H1 (cell line): ENCODE measurements at regions not wholly inside any gene's neighbourhood (a gene's known extent, or its start where the extent isn't known, plus 50 kb on each side); places are given as distances from the start of the nearest gene placed in this dataset.

ENCODE experiments used
- CTCF ChIA-PET: fragments of 300-600 bp; sonication (Branson Sonifier 250); formaldehyde crosslinking; loops from one replicate; lab custom pipeline; 2021; ENCODE audit not compliant: partially characterized antibody; lab: Charles Lee
- POLR2A ChIA-PET: fragments of 300-600 bp; sonication (Branson Sonifier 250); formaldehyde crosslinking; loops from one replicate; lab custom pipeline; 2021; ENCODE audit warnings: inconsistent platforms; ENCODE audit not compliant: partially characterized antibody; lab: Charles Lee
- DNase-seq, 2 experiments: peaks; one replicate each; pipeline versions ENCODE4 v3.0.0 to v3.0.0-alpha.2; 2010 to 2022; ENCODE audit warnings: low spot score in 2 of 2, low read depth in 1 of 2, mixed read lengths in 1 of 2
- FAIRE-seq: peaks from 2 replicates; lab custom pipeline; 2011; peaks lifted over from hg19 to GRCh38; lab: Jason Lieb, UNC
- H2AFZ ChIP-seq: 2 replicates; pipeline ENCODE4 v1.8.1; 2012; ENCODE audit warnings: low read length, inconsistent platforms
- H2AK5ac ChIP-seq: 2 replicates; pipeline ENCODE4 v1.6.1; 2013; ENCODE audit warnings: low read depth, low read length
- H2BK120ac ChIP-seq: replicated peaks from 2 replicates; pipeline ENCODE3; 2013; ENCODE audit warnings: low read depth, low read length, inconsistent platforms
- H2BK12ac ChIP-seq: 2 replicates; pipeline ENCODE4 v1.6.1; 2013; ENCODE audit warnings: low read depth, low read length
- H2BK15ac ChIP-seq: 2 replicates; pipeline ENCODE4 v1.6.1; 2013; ENCODE audit warnings: low read length
- H2BK20ac ChIP-seq: 2 replicates; pipeline ENCODE4 v1.6.1; 2013; ENCODE audit warnings: low read length
- H2BK5ac ChIP-seq: 2 replicates; pipeline ENCODE4 v1.6.1; 2013; ENCODE audit warnings: low read depth, low read length
- H3K14ac ChIP-seq: 2 replicates; pipeline ENCODE4 v1.6.1; 2013; ENCODE audit warnings: inconsistent platforms; ENCODE audit not compliant: insufficient read length
- H3K18ac ChIP-seq: 2 replicates; pipeline ENCODE4 v1.6.1; 2013; ENCODE audit warnings: low read length; ENCODE audit errors: extremely low read depth
- H3K23ac ChIP-seq: 2 replicates; pipeline ENCODE4 v1.6.1; 2013; ENCODE audit warnings: inconsistent platforms; ENCODE audit not compliant: insufficient read length
- H3K23me2 ChIP-seq: 2 replicates; pipeline ENCODE4 v1.6.1; 2013; ENCODE audit warnings: low read depth, low read length
- H3K27ac ChIP-seq: 2 replicates; pipeline ENCODE4 v1.6.1; 2011; ENCODE audit warnings: low read depth, low read length, inconsistent platforms
- H3K27me3 ChIP-seq, 4 experiments: replicated peaks in 1 of 4; 1 replicate in 1 of 4; 2 replicates in 3 of 4; pipeline versions ENCODE4 v1.6.1 to v1.8.1; 2011 to 2013; ENCODE audit warnings: low read length in 3 of 4, mild to moderate bottlenecking in 3 of 4, inconsistent platforms in 2 of 4, mixed read lengths in 2 of 4, moderate library complexity in 1 of 4; ENCODE audit not compliant: control insufficient read depth in 3 of 4, insufficient read depth in 3 of 4; ENCODE audit errors: extremely low read depth in 1 of 4
- H3K36me3 ChIP-seq, 4 experiments: 2 replicates each; pipeline versions ENCODE4 v1.6.1 to v1.8.1; 2011 to 2013; ENCODE audit warnings: mild to moderate bottlenecking in 4 of 4, low read length in 3 of 4, moderate library complexity in 2 of 4, control low read depth in 1 of 4, inconsistent platforms in 1 of 4; ENCODE audit not compliant: insufficient read depth in 4 of 4, control insufficient read depth in 2 of 4
- H3K4ac ChIP-seq: replicated peaks from 2 replicates; pipeline ENCODE3; 2013; ENCODE audit warnings: low read length, low read depth, mixed read lengths, inconsistent platforms; ENCODE audit not compliant: insufficient read length
- H3K4me1 ChIP-seq, 4 experiments: replicated peaks in 1 of 4; 1 replicate in 1 of 4; 2 replicates in 3 of 4; pipeline versions ENCODE4 v1.6.1 to v1.8.1; 2011 to 2013; ENCODE audit warnings: low read length in 3 of 4, inconsistent platforms in 2 of 4, mixed read lengths in 1 of 4; ENCODE audit not compliant: insufficient read depth in 4 of 4, control insufficient read depth in 3 of 4
- H3K4me2 ChIP-seq, 2 experiments: 2 replicates each; pipeline versions ENCODE4 v1.6.1 to v1.8.1; 2011 to 2013; ENCODE audit warnings: low read depth in 2 of 2, low read length in 2 of 2, control low read depth in 1 of 2, inconsistent platforms in 1 of 2, mild to moderate bottlenecking in 1 of 2; ENCODE audit not compliant: insufficient read depth in 1 of 2
- H3K4me3 ChIP-seq, 4 experiments: fragments of 200-600, 300-600 bp in 1 of 4; sonication (generic), shearing (Covaris generic), sonication (Bioruptor Twin) in 1 of 4; 2 replicates each; pipeline versions ENCODE4 v1.5.1 to v1.8.1; 2011 to 2016; ENCODE audit warnings: low read length in 4 of 4, low read depth in 3 of 4, control low read depth in 2 of 4, inconsistent platforms in 2 of 4, mild to moderate bottlenecking in 2 of 4, mixed read lengths in 1 of 4, moderate library complexity in 1 of 4; ENCODE audit not compliant: insufficient read depth in 2 of 4; ENCODE audit errors: extremely low read depth in 1 of 4
- H3K56ac ChIP-seq: replicated peaks from 2 replicates; pipeline ENCODE3; 2013; ENCODE audit warnings: low read depth, mild to moderate bottlenecking, mixed read lengths, low read length, inconsistent platforms; ENCODE audit not compliant: insufficient read length
- H3K79me1 ChIP-seq: 2 replicates; pipeline ENCODE4 v1.6.1; 2013; ENCODE audit warnings: low read depth, low read length, control low read depth
- H3K79me2 ChIP-seq, 2 experiments: 2 replicates each; pipeline versions ENCODE4 v1.6.1 to v1.8.1; 2012 to 2013; ENCODE audit warnings: low read length in 2 of 2, mild to moderate bottlenecking in 2 of 2, inconsistent platforms in 1 of 2; ENCODE audit not compliant: insufficient read depth in 2 of 2, control insufficient read depth in 1 of 2
- H3K9ac ChIP-seq, 4 experiments: replicated peaks in 1 of 4; 1 replicate in 1 of 4; 2 replicates in 3 of 4; pipeline versions ENCODE4 v1.6.1 to v1.8.1; 2011 to 2013; ENCODE audit warnings: low read depth in 3 of 4, low read length in 3 of 4, control low read depth in 2 of 4, mild to moderate bottlenecking in 2 of 4, moderate library complexity in 2 of 4, inconsistent platforms in 1 of 4; ENCODE audit errors: extremely low read depth in 1 of 4
- H3K9me3 ChIP-seq, 2 experiments: 2 replicates each; pipeline versions ENCODE4 v1.6.1 to v1.8.1; 2012 to 2013; ENCODE audit warnings: mild to moderate bottlenecking in 2 of 2, moderate library complexity in 2 of 2, control low read depth in 1 of 2, inconsistent platforms in 1 of 2, low read depth in 1 of 2, low read length in 1 of 2, mixed read lengths in 1 of 2; ENCODE audit not compliant: insufficient read depth in 2 of 2
- H4K20me1 ChIP-seq, 2 experiments: replicated peaks in 1 of 2; 2 replicates each; pipeline versions ENCODE3 to v1.8.1; 2011 to 2013; ENCODE audit warnings: inconsistent platforms in 2 of 2, low read length in 2 of 2, mild to moderate bottlenecking in 1 of 2; ENCODE audit not compliant: insufficient read depth in 2 of 2, control insufficient read depth in 1 of 2
- H4K5ac ChIP-seq: 2 replicates; pipeline ENCODE4 v1.6.1; 2013; ENCODE audit warnings: low read length, low read depth, mixed read lengths, inconsistent platforms; ENCODE audit not compliant: insufficient read length
- H4K8ac ChIP-seq: 2 replicates; pipeline ENCODE4 v1.8.0; 2013; ENCODE audit warnings: mild to moderate bottlenecking, moderate library complexity, low read length, inconsistent platforms; ENCODE audit not compliant: insufficient read depth; ENCODE audit errors: extremely low read depth
- H4K91ac ChIP-seq: replicated peaks from 2 replicates; pipeline ENCODE3; 2013; ENCODE audit warnings: low read length, mixed read lengths, inconsistent platforms; ENCODE audit not compliant: insufficient read length
- BRCA1 ChIP-seq: IDR thresholded peaks from 2 replicates; pipeline ENCODE4 v1.6.1; 2012; ENCODE audit warnings: low read depth, low read length, improper control_type of control experiment
- POU5F1 ChIP-seq: IDR thresholded peaks from 2 replicates; pipeline ENCODE4 v1.6.1; 2011; ENCODE audit warnings: low read depth, mild to moderate bottlenecking, low read length, moderate library complexity
- WGBS, 2 experiments: shearing (Covaris generic) in 1 of 2; methylation state at CpG; one replicate each; pipeline versions ENCODE4 v1.1.6 to v1.1.7; 2013 to 2015; ENCODE audit warnings: low lambda C conversion rate in 2 of 2, mixed read lengths in 2 of 2, inconsistent platforms in 1 of 2, low coverage in 1 of 2, missing lambda C conversion rate in 1 of 2; ENCODE audit not compliant: insufficient replicate concordance in 2 of 2, insufficient coverage in 1 of 2, insufficient read length in 1 of 2; ENCODE audit errors: extremely low coverage in 1 of 2, missing lambda C conversion rate in 1 of 2; 5-methylcytosine and 5-hydroxymethylcytosine counted together

DNA sequence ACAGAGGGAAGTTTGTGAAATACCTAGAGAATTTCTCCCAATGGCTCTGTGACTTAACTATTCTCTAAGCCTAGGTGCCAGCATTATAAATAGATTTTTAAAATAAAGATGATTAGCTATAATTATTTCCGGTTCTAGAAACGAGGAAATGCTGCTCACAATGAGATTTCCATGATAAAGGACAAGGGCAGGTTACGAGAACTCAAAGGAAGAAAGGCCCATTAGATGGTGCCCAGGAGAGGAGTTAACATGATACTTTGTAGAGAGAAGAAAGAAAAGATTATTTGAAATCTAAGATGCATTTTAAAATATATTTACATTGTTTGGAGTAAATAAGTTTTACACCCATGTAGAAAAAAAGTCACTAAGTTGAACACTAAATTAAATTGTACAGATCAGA lies 538.3 kb upstream of the PTGER4 start:
- Histone ChIP-seq H3K14ac (no peak overlapping the region), H2BK5ac (no peak overlapping the region), H3K27me3 (no peaks in the 10 kb centered on the region), H3K56ac (no peak overlapping the region), H3K79me2 (no peaks in the 10 kb centered on the region), H3K36me3 (no peaks in the 10 kb centered on the region), H3K23me2 (no peaks in the 10 kb centered on the region), H4K8ac (no peak overlapping the region), H3K4me3 (peak overlapping the region in 1 of 4 experiments; percentile 32; a peak in 1 of 8 replicates), H4K91ac (no peak overlapping the region), H2BK120ac (no peak overlapping the region), H3K23ac (no peak overlapping the region), H3K4ac (no peak overlapping the region), H2BK20ac (no peak overlapping the region), H3K79me1 (no peaks in the 10 kb centered on the region), H2AFZ (no peak overlapping the region), H3K4me2 (0 out of 4 replicates have a peak overlapping the region, but pooled peaks of 1 of the 2 experiments have one; percentile 13), H2BK12ac (no peak overlapping the region), H2BK15ac (no peak overlapping the region), H2AK5ac (no peak overlapping the region), H3K27ac (no peak overlapping the region; the same call in 1 of the 2 replicates), H3K18ac (no peak overlapping the region), H4K20me1 (no peaks in the 10 kb centered on the region), H3K9me3 (peaks cover 3 to 9% of the 10 kb centered on the region in 2 experiments; a peak in 2 of 4 replicates), H3K4me1 (peaks cover 0 to 7% (median 0%) of the 10 kb centered on the region in 4 experiments; a peak in 1 of 7 replicates), H3K9ac (no peak overlapping the region), H4K5ac (peak overlapping the region; percentile 72)
- FAIRE-seq, result no peak
- WGBS, 2 experiments, result 40% methylated on average over 3 of the region's 3 CpGs; no CpG with 5 or more reads in 1 of the 2 experiments
- DNase-seq, result no peak
- ChIA-PET POLR2A (no interaction called here), CTCF (no interaction called here)
- TF ChIP-seq BRCA1, result no peak
- peak; percentile 59; the same call in 1 of the 2 replicates for TF ChIP-seq POU5F1
- TF ChIP-seq, all 59 proteins: peak for 1
